Activated CD8-positive, alpha-beta T cell treated with anti-CD3 and anti-CD28 coated beads, Interleukin-2, amount 10 ng/mL, durations not matched to agents 7 days and 5 days (primary cell): ENCODE measurements at regions not wholly inside any gene's neighbourhood (a gene's known extent, or its start where the extent isn't known, plus 50 kb on each side); places are given as distances from the start of the nearest gene placed in this dataset.

Experiments
- ATAC-seq: fragments of 150-1000 bp; cut with Tn5 transposase; one replicate; pipeline ENCODE4 v1.10.0; 2021; ENCODE audit warnings: moderate library complexity
- CTCF ChIA-PET: fragments of 350-600 bp; sonication (Branson Sonifier 250); formaldehyde crosslinking; loops from one replicate; lab custom pipeline; 2021; ENCODE audit warnings: antibody characterized with exemption; lab: Charles Lee
- POLR2A ChIA-PET: fragments of 350-600 bp; sonication (Branson Sonifier 250); formaldehyde crosslinking; loops from one replicate; lab custom pipeline; 2021; ENCODE audit warnings: antibody characterized with exemption; lab: Charles Lee
- DNase-seq: peaks from one replicate; pipeline ENCODE4 v3.0.0-alpha.2; 2020
- H3K27ac Mint-ChIP-seq: one replicate; pipeline ENCODE4 v1.8.0; 2021; ENCODE audit warnings: mild to moderate bottlenecking, mixed read lengths
- H3K27me3 Mint-ChIP-seq: one replicate; pipeline ENCODE4 v1.8.0; 2021; ENCODE audit warnings: low read depth, mixed read lengths
- H3K36me3 Mint-ChIP-seq: one replicate; pipeline ENCODE4 v1.8.0; 2021; ENCODE audit warnings: low read depth, mixed read lengths
- H3K4me1 Mint-ChIP-seq: one replicate; pipeline ENCODE4 v1.8.0; 2021; ENCODE audit warnings: low read depth, mixed read lengths
- H3K4me3 Mint-ChIP-seq: one replicate; pipeline ENCODE4 v1.8.0; 2021; ENCODE audit warnings: mild to moderate bottlenecking, mixed read lengths
- H3K9me3 Mint-ChIP-seq: one replicate; pipeline ENCODE4 v1.8.0; 2022; ENCODE audit warnings: mixed read lengths; ENCODE audit not compliant: insufficient read depth

GRCh38 chr2:14928056-14928455 is 295.5 kb downstream of the LRATD1 start:
- Mint-ChIP-seq H3K27me3 (no peaks in the 10 kb centered on the region), H3K4me3 (no peak overlapping the region), H3K9me3 (no peaks in the 10 kb centered on the region), H3K27ac (no peak overlapping the region), H3K36me3 (no peaks in the 10 kb centered on the region), H3K4me1 (no peaks in the 10 kb centered on the region)
- DNase-seq (no peak), ATAC-seq (no peak)
- ChIA-PET POLR2A (no interaction called here), CTCF (interaction anchor here (0.7 kb wide), 1 partner anchor 594 kb away, joined by 3 read pairs; no protein-coding TSS in a partner anchor)

GRCh38 chr2:14930441-14930840 is 297.9 kb downstream of the LRATD1 start:
- H3K9me3 Mint-ChIP-seq, result no peaks in the 10 kb centered on the region
- H3K4me3 Mint-ChIP-seq, result no peak overlapping the region
- POLR2A ChIA-PET, result no interaction called here
- no peaks in the 10 kb centered on the region for H3K36me3 Mint-ChIP-seq
- no peak overlapping the region for H3K27ac Mint-ChIP-seq
- ATAC-seq, result no peak
- DNase-seq, result no peak
- CTCF ChIA-PET, result no interaction called here
- H3K4me1 Mint-ChIP-seq, result no peaks in the 10 kb centered on the region
- peaks cover 6% of the 10 kb centered on the region for H3K27me3 Mint-ChIP-seq

GRCh38 chr2:14932285-14932684 is 299.8 kb downstream of the LRATD1 start:
- ChIA-PET CTCF (no interaction called here), POLR2A (no interaction called here)
- peaks cover 6% of the 10 kb centered on the region for H3K27me3 Mint-ChIP-seq
- no peaks in the 10 kb centered on the region for H3K4me1 Mint-ChIP-seq
- no peaks in the 10 kb centered on the region for H3K36me3 Mint-ChIP-seq
- DNase-seq (no peak), ATAC-seq (no peak)
- H3K27ac Mint-ChIP-seq, result no peak overlapping the region
- no peak overlapping the region for H3K4me3 Mint-ChIP-seq
- no peaks in the 10 kb centered on the region for H3K9me3 Mint-ChIP-seq

- ChIA-PET CTCF (no interaction called here), POLR2A (no interaction called here)
- ATAC-seq, result no peak
- DNase-seq, result no peak
- Mint-ChIP-seq H3K27me3 (peaks cover 6% of the 10 kb centered on the region), H3K27ac (no peak overlapping the region), H3K9me3 (no peaks in the 10 kb centered on the region), H3K4me1 (no peaks in the 10 kb centered on the region), H3K36me3 (no peaks in the 10 kb centered on the region), H3K4me3 (no peak overlapping the region)
These were observed 301.2 kb downstream of the LRATD1 start for GRCh38 chr2:14933753-14934152.

GRCh38 chr2:14936426-14936825 is 303.9 kb downstream of the LRATD1 start:
- Mint-ChIP-seq H3K4me1 (no peaks in the 10 kb centered on the region), H3K9me3 (no peaks in the 10 kb centered on the region), H3K27ac (no peak overlapping the region), H3K27me3 (peaks cover 6% of the 10 kb centered on the region), H3K4me3 (no peak overlapping the region), H3K36me3 (no peaks in the 10 kb centered on the region)
- ChIA-PET POLR2A (no interaction called here), CTCF (no interaction called here)
- ATAC-seq, result no peak
- no peak for DNase-seq

DNA sequence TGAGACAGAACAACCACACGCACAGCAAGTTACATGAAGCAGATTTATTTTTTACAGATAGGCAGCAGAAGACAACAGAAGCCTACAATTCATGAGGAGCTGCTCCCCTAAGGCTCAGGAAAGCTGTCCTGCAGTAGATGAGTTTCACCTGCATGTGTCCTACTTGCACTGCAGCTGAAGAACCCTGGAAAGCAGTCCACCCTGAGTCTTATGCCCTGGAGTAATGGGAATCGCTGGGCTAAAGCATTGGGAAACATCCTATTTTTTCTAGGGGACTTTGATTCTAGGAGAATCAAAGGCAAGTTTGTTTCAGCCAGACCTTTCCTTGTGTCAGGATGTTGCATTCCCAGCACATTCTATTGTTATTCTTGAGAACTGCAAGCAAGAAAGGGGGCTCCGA is 304.8 kb downstream of the LRATD1 start:
- POLR2A ChIA-PET, result no interaction called here
- no peak for ATAC-seq
- no peak overlapping the region for H3K27ac Mint-ChIP-seq
- no peak for DNase-seq
- CTCF ChIA-PET, result no interaction called here
- H3K4me3 Mint-ChIP-seq, result no peak overlapping the region
- H3K4me1 Mint-ChIP-seq, result no peaks in the 10 kb centered on the region
- no peaks in the 10 kb centered on the region for H3K36me3 Mint-ChIP-seq
- H3K27me3 Mint-ChIP-seq, result peaks cover 6% of the 10 kb centered on the region
- H3K9me3 Mint-ChIP-seq, result no peaks in the 10 kb centered on the region

DNA sequence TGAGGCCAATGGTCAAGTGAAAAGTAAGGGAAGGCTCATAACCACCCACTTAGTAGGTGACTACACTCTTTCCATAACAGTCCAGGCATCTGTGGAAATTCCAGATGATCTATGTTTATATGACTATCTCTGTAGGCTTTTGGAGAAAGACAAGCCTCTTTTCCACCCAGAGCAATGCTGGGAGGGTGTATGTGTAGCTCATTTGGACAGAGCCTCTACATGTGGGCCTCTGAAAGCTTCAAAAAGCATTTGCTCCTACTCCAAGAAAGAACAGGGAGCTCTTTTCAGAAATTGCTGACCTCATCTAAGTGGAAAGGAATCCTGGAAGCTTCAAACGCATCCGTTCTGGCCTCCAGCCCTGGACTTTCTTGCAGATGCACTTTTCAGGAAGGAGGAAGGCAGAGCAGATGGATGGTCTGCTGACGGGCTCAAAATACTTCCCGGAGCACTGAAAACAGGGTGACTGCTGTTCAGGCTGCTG is 308.7 kb downstream of the LRATD1 start:
- Mint-ChIP-seq H3K36me3 (no peaks in the 10 kb centered on the region), H3K4me3 (no peak overlapping the region), H3K4me1 (no peaks in the 10 kb centered on the region), H3K27me3 (peaks cover 2% of the 10 kb centered on the region), H3K27ac (no peak overlapping the region), H3K9me3 (no peaks in the 10 kb centered on the region)
- ATAC-seq (no peak), DNase-seq (no peak)
- POLR2A ChIA-PET, result no interaction called here
- CTCF ChIA-PET, result no interaction called here

GRCh38 chr2:14942987-14943386 is 310.5 kb downstream of the LRATD1 start:
- DNase-seq, result no peak
- no peak for ATAC-seq
- peaks cover 2% of the 10 kb centered on the region for H3K27me3 Mint-ChIP-seq
- H3K36me3 Mint-ChIP-seq, result no peaks in the 10 kb centered on the region
- no peak overlapping the region for H3K27ac Mint-ChIP-seq
- no peak overlapping the region for H3K4me3 Mint-ChIP-seq
- ChIA-PET POLR2A (no interaction called here), CTCF (no interaction called here)
- H3K9me3 Mint-ChIP-seq, result no peaks in the 10 kb centered on the region
- H3K4me1 Mint-ChIP-seq, result no peaks in the 10 kb centered on the region

DNA sequence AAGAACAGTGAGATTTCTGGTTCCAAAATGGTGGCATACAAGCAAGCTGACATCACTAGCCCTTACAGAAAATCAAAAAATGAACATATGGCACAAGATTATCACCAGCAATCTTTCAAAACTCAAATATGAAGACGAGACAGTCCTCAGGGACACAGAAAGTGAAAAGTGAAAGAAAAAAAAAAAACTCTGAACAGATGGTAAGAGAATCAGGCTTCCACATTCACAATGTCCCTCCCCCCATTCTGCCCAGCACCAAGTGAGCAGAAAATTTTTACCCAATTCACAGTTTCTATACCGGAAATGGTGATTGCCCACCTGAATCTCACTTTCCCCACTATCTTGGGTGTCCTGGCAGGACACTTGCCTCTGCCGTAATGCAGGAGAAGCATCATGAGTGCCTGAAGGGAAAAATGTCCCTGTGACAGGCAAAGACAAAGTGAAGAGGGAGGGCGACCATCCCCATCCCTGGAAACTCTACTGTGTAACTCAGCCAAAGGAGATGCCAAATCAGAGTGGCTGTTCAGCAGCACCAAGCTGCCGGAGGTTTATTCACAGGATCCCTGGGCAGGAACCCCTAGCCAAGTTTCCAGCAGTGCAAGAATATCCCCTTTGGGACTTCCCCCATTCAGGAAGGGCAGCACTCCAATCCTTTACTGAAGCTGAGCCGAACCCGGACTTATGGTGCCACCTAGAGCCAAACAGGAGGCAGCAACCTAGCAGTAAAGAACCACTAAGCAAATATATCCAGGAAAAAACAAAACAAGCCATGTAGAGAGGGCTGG is 312.2 kb downstream of the LRATD1 start:
- DNase-seq (no peak), ATAC-seq (no peak)
- Mint-ChIP-seq H3K4me1 (no peaks in the 10 kb centered on the region), H3K36me3 (no peaks in the 10 kb centered on the region), H3K27ac (no peak overlapping the region), H3K27me3 (peaks cover 10% of the 10 kb centered on the region), H3K4me3 (no peak overlapping the region), H3K9me3 (no peaks in the 10 kb centered on the region)
- ChIA-PET CTCF (no interaction called here), POLR2A (no interaction called here)

- Mint-ChIP-seq H3K36me3 (no peaks in the 10 kb centered on the region), H3K4me1 (no peaks in the 10 kb centered on the region), H3K9me3 (peaks cover 7% of the 10 kb centered on the region), H3K27me3 (peaks cover 10% of the 10 kb centered on the region), H3K27ac (no peak overlapping the region), H3K4me3 (no peak overlapping the region)
- no peak for DNase-seq
- POLR2A ChIA-PET, result no interaction called here
- ATAC-seq, result no peak
- CTCF ChIA-PET, result no interaction called here
These were observed 319.2 kb downstream of the LRATD1 start for GRCh38 chr2:14951569-14952285.

DNA sequence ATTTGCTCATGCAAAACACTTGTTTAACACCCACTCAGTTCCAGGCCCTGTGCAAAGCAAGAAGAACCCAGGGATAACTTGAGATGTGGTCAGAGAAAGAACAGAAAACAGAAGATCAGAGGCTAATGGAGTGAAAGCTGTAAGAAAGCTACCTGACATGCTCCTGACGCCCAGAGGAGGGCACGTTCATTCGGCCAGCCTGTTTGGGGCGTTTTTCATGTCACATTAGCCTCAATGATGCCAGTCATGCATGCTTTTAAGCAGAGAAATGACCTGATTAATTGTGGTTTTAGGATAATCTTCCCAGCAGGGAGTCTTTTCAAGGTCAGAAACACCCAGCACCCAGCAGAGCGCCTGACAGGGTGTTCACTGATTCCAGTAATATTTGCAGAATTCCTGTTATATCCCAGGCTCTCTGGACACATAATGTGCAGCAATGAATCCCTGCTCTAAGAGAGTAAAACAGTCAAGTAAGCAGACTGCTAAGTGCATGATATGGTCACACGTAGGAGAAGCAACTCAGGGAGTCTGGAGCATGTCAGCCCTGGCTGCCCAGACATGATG is 320.0 kb downstream of the LRATD1 start:
- no peak for DNase-seq
- POLR2A ChIA-PET, result no interaction called here
- Mint-ChIP-seq H3K4me3 (no peak overlapping the region), H3K36me3 (no peaks in the 10 kb centered on the region), H3K27me3 (peaks cover 10% of the 10 kb centered on the region), H3K27ac (no peak overlapping the region), H3K9me3 (peaks cover 8% of the 10 kb centered on the region), H3K4me1 (no peaks in the 10 kb centered on the region)
- CTCF ChIA-PET, result no interaction called here
- ATAC-seq, result no peak

DNA sequence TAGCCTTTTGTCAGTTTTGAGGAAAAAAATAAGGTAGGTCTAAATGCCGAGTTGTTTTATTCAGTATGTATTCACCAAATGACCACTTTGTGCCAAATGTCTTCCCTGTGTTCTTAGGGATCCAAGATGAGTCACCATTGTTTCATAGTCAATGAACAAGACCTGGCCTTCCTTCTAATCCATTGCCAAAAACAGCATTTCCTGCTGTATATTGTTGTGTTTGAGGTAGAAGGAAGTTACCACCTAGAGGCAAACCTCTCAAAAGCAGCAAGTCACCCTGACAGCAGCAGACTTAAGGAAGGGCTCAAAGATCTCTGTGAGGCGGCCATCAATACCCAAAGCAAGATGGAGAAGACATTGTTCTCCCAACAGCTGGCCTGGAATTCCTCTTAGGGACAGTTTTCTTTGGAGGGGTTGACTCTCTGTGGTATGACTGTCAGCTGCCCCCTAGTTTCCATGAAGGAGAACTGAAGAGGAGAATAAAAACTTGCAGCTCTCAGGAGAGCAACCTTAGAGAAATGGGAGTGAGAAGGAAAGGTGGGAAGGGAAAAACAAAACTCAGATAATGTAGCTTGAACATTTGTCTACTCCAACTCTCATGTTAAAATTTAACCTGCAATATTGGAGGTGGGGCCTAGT is 328.3 kb downstream of the LRATD1 start:
- no peaks in the 10 kb centered on the region for H3K36me3 Mint-ChIP-seq
- ChIA-PET POLR2A (no interaction called here), CTCF (interaction anchor here (1.2 kb wide), 1 partner anchor 57 kb away, joined by 3 read pairs; no protein-coding TSS in a partner anchor)
- DNase-seq (no peak), ATAC-seq (no peak)
- peaks cover 14% of the 10 kb centered on the region for H3K9me3 Mint-ChIP-seq
- no peak overlapping the region for H3K4me3 Mint-ChIP-seq
- H3K27me3 Mint-ChIP-seq, result peaks cover 2% of the 10 kb centered on the region
- no peaks in the 10 kb centered on the region for H3K4me1 Mint-ChIP-seq
- no peak overlapping the region for H3K27ac Mint-ChIP-seq
